ENCODE measurements at regions not wholly inside any gene's neighbourhood (a gene's known extent, or its start where the extent isn't known, plus 50 kb on each side); places are given as distances from the start of the nearest gene placed in this dataset.

- TF ChIP-seq CTCF (conservative IDR thresholded peaks at IDR 0.05; ENCODE audit: low read depth, low read length) = no peak
- DNase-seq (ENCODE audit: low read depth) = no peak
Observed at GRCh38 chr1:103160281-103160680, 52.0 kb upstream of the COL11A1 start.

More at GRCh38 chr1:103160281-103160680, 52.0 kb upstream of the COL11A1 start:
- no peak overlapping the region for H3K4me3 ChIP-seq (ENCODE audit: low read depth, low read length)
